HG03521 (cell line): ENCODE measurements at regions not wholly inside any gene's neighbourhood (a gene's known extent, or its start where the extent isn't known, plus 50 kb on each side); places are given as distances from the start of the nearest gene placed in this dataset.

Source experiments
- ATAC-seq: cut with Tn5 transposase; IDR thresholded peaks from one replicate; pipeline ENCODE4 v1.9.1; 2021; ENCODE audit warnings: mild to moderate bottlenecking, moderate library complexity; ENCODE audit not compliant: unreplicated experiment

GRCh38 chr17:70855401-70856054 is 686.2 kb downstream of the KCNJ2 start:
- no peak for ATAC-seq

GRCh38 chr17:70857351-70857750 is 688.0 kb downstream of the KCNJ2 start:
- no peak for ATAC-seq

- no peak for ATAC-seq
Observed at GRCh38 chr17:70859829-70860228, 690.5 kb downstream of the KCNJ2 start.

DNA sequence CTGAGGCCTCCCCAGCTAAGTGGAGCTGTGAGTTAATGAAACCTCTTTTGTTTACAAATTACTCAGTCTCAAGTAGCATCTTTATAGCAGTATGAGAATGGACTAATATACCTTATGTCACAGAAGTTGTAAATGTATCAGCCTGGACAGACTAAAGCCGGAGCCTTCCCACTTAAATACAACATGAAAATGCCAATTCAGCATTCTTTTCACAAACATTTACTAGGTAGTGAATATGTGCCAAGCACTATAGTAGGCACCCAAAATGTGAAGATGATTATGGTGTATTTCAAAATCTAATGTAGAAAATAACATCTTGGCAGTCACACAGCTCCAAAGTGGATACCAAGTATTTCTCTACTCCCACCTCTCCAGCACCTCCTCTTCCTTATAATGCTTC is 693.0 kb downstream of the KCNJ2 start:
- ATAC-seq, result no peak

DNA sequence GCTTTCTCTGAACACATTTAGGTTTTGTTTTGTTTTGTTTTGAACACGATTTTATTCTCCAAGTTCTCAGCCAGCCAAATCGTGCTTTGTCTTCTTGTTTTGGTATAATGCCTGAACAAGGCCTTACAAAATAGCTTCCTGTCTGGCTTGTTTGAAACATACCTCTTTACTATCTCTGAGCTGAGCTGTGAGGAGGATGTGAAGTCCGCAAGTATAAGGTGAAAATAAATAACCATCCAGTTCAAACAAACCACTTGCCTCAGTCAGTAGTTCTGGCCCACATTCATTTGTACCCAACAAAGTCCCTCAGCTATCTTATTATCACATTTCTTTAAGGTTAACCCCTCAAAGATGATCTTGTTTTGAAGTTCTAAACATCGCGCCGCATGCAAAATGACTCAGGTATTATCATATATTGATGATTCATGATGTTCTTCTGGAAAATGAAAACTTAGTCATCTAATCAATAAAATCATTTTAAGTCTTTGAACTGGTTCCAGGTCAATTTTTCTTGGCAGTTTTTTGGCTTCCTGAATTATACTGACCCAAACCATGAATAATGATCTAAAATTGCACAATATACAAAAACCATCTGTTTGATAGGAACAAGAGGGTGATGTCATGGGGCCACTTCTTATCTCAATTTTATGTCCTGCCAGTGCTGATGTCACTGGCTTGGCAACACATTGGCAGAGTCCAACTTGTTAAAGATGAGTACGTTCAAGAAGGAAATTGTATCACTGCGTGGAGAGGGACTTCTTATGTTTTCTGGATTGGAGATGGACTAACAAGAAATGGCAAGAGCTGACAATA is 694.3 kb downstream of the KCNJ2 start:
- no peak for ATAC-seq

DNA sequence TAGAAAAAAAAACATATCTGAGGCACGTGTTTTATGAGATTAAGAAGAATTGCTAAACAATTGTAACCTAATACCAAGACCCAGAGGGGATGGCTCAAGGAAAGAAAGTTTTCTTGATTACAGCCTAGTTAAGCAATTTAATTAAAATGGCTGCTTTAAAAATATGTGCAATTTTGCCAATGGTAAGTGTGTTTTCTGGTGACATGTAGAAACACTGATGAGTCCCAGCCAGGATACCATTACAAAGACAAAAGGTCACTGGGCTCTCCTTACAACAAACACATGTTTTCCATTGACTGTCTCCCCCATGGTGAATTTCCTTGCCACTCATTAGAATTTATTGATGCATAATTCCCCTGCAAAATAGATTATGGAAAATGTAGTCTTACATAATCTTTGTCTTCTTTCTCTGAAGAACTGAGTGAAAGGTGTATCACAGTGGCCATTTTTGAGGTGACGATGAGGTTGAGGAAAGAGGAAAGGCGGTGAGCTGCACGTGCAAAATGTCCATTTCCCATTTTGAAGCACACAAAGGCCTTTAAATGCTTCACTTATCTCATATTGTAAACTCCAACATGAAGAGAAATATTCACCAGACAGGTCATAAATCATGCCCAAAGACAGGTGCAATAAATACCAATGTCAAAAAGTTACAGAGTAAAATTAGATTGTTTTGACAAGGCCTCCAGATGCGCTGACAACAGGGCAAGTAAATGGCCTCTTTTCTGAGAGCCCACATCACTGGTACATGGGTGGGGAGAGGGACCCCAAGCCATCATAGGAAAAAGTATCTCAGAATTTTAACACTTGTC is 696.9 kb downstream of the KCNJ2 start:
- no peak for ATAC-seq

GRCh38 chr17:70868149-70868548 is 698.8 kb downstream of the KCNJ2 start:
- ATAC-seq, result no peak

GRCh38 chr17:70869402-70870085 is 700.2 kb downstream of the KCNJ2 start:
- no peak for ATAC-seq

- no peak for ATAC-seq
Observed at GRCh38 chr17:70871180-70871818, 702.0 kb downstream of the KCNJ2 start.

- ATAC-seq, result no peak
Observed at GRCh38 chr17:70872103-70872502, 702.8 kb downstream of the KCNJ2 start.

DNA sequence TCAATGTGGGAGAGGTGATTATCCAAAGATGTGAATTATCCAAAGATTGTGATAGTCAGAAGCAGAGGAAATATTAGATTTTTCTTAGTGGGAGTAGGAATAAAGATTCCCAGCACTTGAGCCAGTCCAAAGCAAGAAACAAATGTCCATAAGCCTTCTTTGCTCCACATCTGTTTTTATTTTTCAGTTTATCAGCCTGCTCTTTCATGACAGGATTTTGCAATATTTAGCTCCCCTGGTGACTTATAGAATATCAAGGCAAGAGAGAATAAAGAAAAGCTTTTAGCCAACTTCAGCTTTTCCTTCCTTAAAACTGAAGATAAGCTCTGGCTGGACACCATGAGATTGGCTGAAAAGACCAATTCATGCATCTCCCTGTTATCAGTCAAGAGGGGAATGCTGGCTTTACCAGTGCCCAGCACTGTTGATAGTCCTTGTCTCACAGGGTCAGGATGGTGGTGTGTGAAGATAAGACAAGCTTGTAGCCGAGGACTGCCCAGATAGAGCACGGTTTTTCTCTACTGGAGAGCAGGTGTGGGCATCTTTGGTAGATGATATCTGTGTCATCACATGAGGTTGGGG is 706.5 kb downstream of the KCNJ2 start:
- ATAC-seq, result no peak

GRCh38 chr17:70878879-70879278 is 709.5 kb downstream of the KCNJ2 start:
- ATAC-seq, result no peak

- ATAC-seq, result no peak
Observed at GRCh38 chr17:70879401-70879800, 710.1 kb downstream of the KCNJ2 start.

DNA sequence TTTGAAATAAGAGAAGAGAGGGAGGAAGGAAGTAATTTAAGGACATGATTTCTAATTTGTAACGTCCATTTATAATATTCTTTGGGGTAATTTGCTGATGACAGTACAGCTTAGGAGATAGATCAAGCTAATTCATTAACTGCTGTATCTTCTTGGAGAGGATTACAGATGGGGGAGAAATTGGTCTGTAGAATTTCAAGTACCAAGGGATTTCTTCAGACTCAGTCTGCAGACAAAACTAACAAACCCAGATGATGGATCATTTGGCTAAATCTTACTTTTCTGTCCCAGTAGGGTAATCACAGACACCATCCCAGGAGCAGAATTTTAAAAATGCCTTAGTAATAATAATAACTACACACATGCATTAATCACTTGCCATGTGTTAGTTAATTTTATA is 711.8 kb downstream of the KCNJ2 start:
- ATAC-seq, result no peak

DNA sequence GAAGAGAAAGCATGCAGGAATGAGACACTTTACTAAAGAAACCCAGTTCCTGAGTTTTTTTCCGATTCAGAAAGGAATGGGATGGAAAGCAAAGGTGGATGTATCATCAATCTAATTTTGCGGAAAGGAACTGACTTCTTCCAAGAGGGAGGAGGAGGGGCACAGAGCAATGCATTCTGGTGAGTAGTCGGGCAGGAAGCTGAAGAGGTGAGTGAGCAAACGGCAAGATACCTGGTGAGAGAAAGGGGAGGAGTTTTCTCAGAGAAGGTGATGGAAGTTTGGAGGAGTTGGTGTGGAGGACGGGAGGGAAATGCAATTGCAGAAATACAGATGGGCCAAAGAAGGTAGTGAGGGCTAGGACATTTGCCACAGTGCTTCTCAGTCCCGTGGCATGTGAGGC is 713.2 kb downstream of the KCNJ2 start:
- no peak for ATAC-seq

DNA sequence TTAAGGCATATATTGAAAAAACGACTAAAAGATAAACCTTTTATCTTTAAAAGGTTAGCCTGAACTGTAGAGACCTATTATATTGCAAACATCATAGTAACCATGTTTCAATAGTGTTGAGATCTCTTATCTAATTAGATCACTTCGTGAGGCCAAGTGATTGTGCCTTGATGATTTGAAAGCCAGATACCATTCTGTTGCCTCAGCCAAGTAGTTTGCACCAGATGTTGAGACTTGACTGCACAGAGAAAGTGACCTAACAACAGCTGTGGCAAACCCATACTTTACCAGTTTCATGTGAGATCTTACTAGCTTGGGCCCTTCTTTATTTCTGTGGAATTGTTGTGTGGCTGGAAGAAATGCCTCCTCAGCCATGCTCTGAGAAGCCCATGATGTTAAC is 717.3 kb downstream of the KCNJ2 start:
- no peak for ATAC-seq

DNA sequence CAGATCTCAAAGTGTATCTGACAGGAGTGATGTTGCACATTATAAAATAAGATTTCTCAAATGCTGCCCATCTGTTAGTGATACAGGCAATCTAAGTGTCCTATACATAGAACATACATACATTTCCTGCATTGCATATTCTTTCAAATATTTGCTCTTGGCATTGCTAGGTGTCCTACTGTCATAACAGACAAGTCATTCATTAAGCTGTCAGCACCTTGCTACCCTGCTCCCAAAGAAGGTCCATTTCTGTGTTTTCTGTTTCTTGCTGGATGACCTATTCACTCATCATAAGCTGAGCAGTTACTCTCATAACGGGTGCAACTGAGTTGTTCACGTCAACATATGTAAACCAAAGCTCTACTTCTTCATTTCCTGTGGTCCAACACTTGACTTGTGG is 719.0 kb downstream of the KCNJ2 start:
- no peak for ATAC-seq

- ATAC-seq, result no peak
Observed at GRCh38 chr17:70891306-70891705, 722.0 kb downstream of the KCNJ2 start.

GRCh38 chr17:70892527-70892926 is 723.2 kb downstream of the KCNJ2 start:
- ATAC-seq, result no peak

- ATAC-seq, result no peak
Observed at GRCh38 chr17:70896843-70897242, 727.5 kb downstream of the KCNJ2 start.
